ENCODE measurements at regions not wholly inside any gene's neighbourhood (a gene's known extent, or its start where the extent isn't known, plus 50 kb on each side); places are given as distances from the start of the nearest gene placed in this dataset.

- no peak for TF ChIP-seq CTCF (IDR thresholded peaks at IDR 0.05)
- no peak for TF ChIP-seq POLR2A (IDR thresholded peaks at IDR 0.05)
These were observed 105.7 kb downstream of the MBL2 start for GRCh38 chr10:52666931-52667330.
